ENCODE measurements at regions not wholly inside any gene's neighbourhood (a gene's known extent, or its start where the extent isn't known, plus 50 kb on each side); places are given as distances from the start of the nearest gene placed in this dataset.
A peak's percentile ranks its signal among the peaks of the same experiment; 100 is the strongest.
"Not testable (repeated sequence)": the region's sequence is repeated elsewhere in the genome, so short reads cannot be mapped to it uniquely, and the experiment has no call there.

- ATAC-seq (replicated peaks): no peak
- H3K27ac Mint-ChIP-seq: no peak overlapping the region
- peaks cover 17% of the 10 kb centered on the region for H3K27me3 Mint-ChIP-seq
- no peaks in the 10 kb centered on the region for H3K36me3 Mint-ChIP-seq (ENCODE audit: low read depth)
- H3K4me1 Mint-ChIP-seq: no peaks in the 10 kb centered on the region
- H3K9me3 Mint-ChIP-seq: no peaks in the 10 kb centered on the region
- H3K4me3 Mint-ChIP-seq: no peak overlapping the region
These were observed 83.9 kb upstream of the TSC22D1 start for GRCh38 chr13:44660050-44660449.

GRCh38 chr13:44652962-44653660, 77.0 kb upstream of the TSC22D1 start:
- Mint-ChIP-seq H3K27ac (no peak overlapping the region), H3K4me1 (peaks cover 8% of the 10 kb centered on the region), H3K4me3 (no peak overlapping the region), H3K9me3 (no peaks in the 10 kb centered on the region), H3K27me3 (peaks cover 16% of the 10 kb centered on the region), H3K36me3 (ENCODE audit: low read depth) (no peaks in the 10 kb centered on the region)
- ATAC-seq (replicated peaks): no peak

- H3K27ac Mint-ChIP-seq: no peak overlapping the region
- H3K27me3 Mint-ChIP-seq: peaks cover 16% of the 10 kb centered on the region
- no peak overlapping the region for H3K4me3 Mint-ChIP-seq
- peaks cover 8% of the 10 kb centered on the region for H3K4me1 Mint-ChIP-seq
- H3K36me3 Mint-ChIP-seq (ENCODE audit: low read depth): no peaks in the 10 kb centered on the region
- no peaks in the 10 kb centered on the region for H3K9me3 Mint-ChIP-seq
- no peak for ATAC-seq (replicated peaks)
These were observed 76.0 kb upstream of the TSC22D1 start for GRCh38 chr13:44652168-44652567.

- Mint-ChIP-seq H3K27ac (no peak overlapping the region), H3K36me3 (ENCODE audit: low read depth) (no peaks in the 10 kb centered on the region), H3K4me1 (peaks cover 8% of the 10 kb centered on the region), H3K27me3 (peaks cover 17% of the 10 kb centered on the region), H3K4me3 (no peak overlapping the region), H3K9me3 (no peaks in the 10 kb centered on the region)
- no peak for ATAC-seq (replicated peaks)
These were observed 75.6 kb upstream of the TSC22D1 start for GRCh38 chr13:44651724-44652123.

GRCh38 chr13:44651209-44651608, 75.1 kb upstream of the TSC22D1 start:
- Mint-ChIP-seq H3K27ac (no peak overlapping the region), H3K4me3 (no peak overlapping the region), H3K9me3 (no peaks in the 10 kb centered on the region), H3K27me3 (peaks cover 18% of the 10 kb centered on the region), H3K36me3 (ENCODE audit: low read depth) (no peaks in the 10 kb centered on the region), H3K4me1 (peaks cover 8% of the 10 kb centered on the region)
- ATAC-seq (replicated peaks): no peak

GRCh38 chr13:44649834-44650233, 73.7 kb upstream of the TSC22D1 start:
- peak; percentile 30 for ATAC-seq (replicated peaks)
- Mint-ChIP-seq H3K27me3 (peaks cover 16% of the 10 kb centered on the region), H3K4me1 (peaks cover 8% of the 10 kb centered on the region), H3K36me3 (ENCODE audit: low read depth) (no peaks in the 10 kb centered on the region), H3K9me3 (no peaks in the 10 kb centered on the region), H3K27ac (peak overlapping the region; percentile 28), H3K4me3 (no peak overlapping the region)

GRCh38 chr13:44649104-44649428, 72.9 kb upstream of the TSC22D1 start:
- Mint-ChIP-seq H3K27me3 (peaks cover 16% of the 10 kb centered on the region), H3K4me3 (peak overlapping the region; percentile 28), H3K27ac (peak overlapping the region; percentile 28), H3K9me3 (no peaks in the 10 kb centered on the region), H3K36me3 (ENCODE audit: low read depth) (no peaks in the 10 kb centered on the region), H3K4me1 (peaks cover 8% of the 10 kb centered on the region)
- ATAC-seq (replicated peaks): peak; percentile 84

- no peaks in the 10 kb centered on the region for H3K9me3 Mint-ChIP-seq
- peaks cover 8% of the 10 kb centered on the region for H3K4me1 Mint-ChIP-seq
- H3K36me3 Mint-ChIP-seq (ENCODE audit: low read depth): no peaks in the 10 kb centered on the region
- ATAC-seq (replicated peaks): peak; percentile 80
- no peak overlapping the region for H3K27ac Mint-ChIP-seq
- H3K4me3 Mint-ChIP-seq: peak overlapping the region; percentile 28
- H3K27me3 Mint-ChIP-seq: peaks cover 16% of the 10 kb centered on the region
These were observed 72.4 kb upstream of the TSC22D1 start for GRCh38 chr13:44648392-44649103.

GRCh38 chr13:44647560-44647959, 71.4 kb upstream of the TSC22D1 start:
- not testable (repeated sequence) for H3K9me3 Mint-ChIP-seq, H3K4me3 Mint-ChIP-seq, H3K27ac Mint-ChIP-seq

GRCh38 chr13:44646044-44646443, 69.9 kb upstream of the TSC22D1 start:
- no peak overlapping the region for H3K27ac Mint-ChIP-seq
- no peaks in the 10 kb centered on the region for H3K36me3 Mint-ChIP-seq (ENCODE audit: low read depth)
- no peak for ATAC-seq (replicated peaks)
- no peak overlapping the region for H3K4me3 Mint-ChIP-seq
- no peaks in the 10 kb centered on the region for H3K9me3 Mint-ChIP-seq
- peaks cover 11% of the 10 kb centered on the region for H3K27me3 Mint-ChIP-seq
- H3K4me1 Mint-ChIP-seq: peaks cover 8% of the 10 kb centered on the region

More at GRCh38 chr13:44647560-44647959, 71.4 kb upstream of the TSC22D1 start:
- H3K27me3 Mint-ChIP-seq: peaks cover 16% of the 10 kb centered on the region
- not testable (repeated sequence) for ATAC-seq (replicated peaks); H3K4me1 Mint-ChIP-seq; H3K36me3 Mint-ChIP-seq (ENCODE audit: low read depth)

GRCh38 chr13:44643256-44643655, 67.1 kb upstream of the TSC22D1 start:
- Mint-ChIP-seq H3K27ac (no peak overlapping the region), H3K27me3 (peaks cover 3% of the 10 kb centered on the region), H3K4me3 (no peak overlapping the region), H3K9me3 (no peaks in the 10 kb centered on the region), H3K4me1 (no peaks in the 10 kb centered on the region), H3K36me3 (ENCODE audit: low read depth) (no peaks in the 10 kb centered on the region)
- no peak for ATAC-seq (replicated peaks)

GRCh38 chr13:44637581-44637980, 61.5 kb upstream of the TSC22D1 start:
- Mint-ChIP-seq H3K27ac (no peak overlapping the region), H3K4me1 (no peaks in the 10 kb centered on the region)

GRCh38 chr13:44629465-44630183, 53.5 kb upstream of the TSC22D1 start:
- no peak overlapping the region for H3K4me3 Mint-ChIP-seq
- peaks cover 15% of the 10 kb centered on the region for H3K27me3 Mint-ChIP-seq
- no peaks in the 10 kb centered on the region for H3K4me1 Mint-ChIP-seq
- no peak for ATAC-seq (replicated peaks)
- H3K27ac Mint-ChIP-seq: no peak overlapping the region
- no peaks in the 10 kb centered on the region for H3K9me3 Mint-ChIP-seq
- H3K36me3 Mint-ChIP-seq (ENCODE audit: low read depth): no peaks in the 10 kb centered on the region

More at GRCh38 chr13:44637581-44637980, 61.5 kb upstream of the TSC22D1 start:
- no peak for ATAC-seq (replicated peaks)
- H3K27me3 Mint-ChIP-seq: no peaks in the 10 kb centered on the region
- no peaks in the 10 kb centered on the region for H3K9me3 Mint-ChIP-seq
- H3K36me3 Mint-ChIP-seq (ENCODE audit: low read depth): no peaks in the 10 kb centered on the region
- H3K4me3 Mint-ChIP-seq: no peak overlapping the region

- ATAC-seq (replicated peaks); H3K4me1 Mint-ChIP-seq; H3K4me3 Mint-ChIP-seq; H3K9me3 Mint-ChIP-seq; H3K36me3 Mint-ChIP-seq (ENCODE audit: low read depth); H3K27ac Mint-ChIP-seq: not testable (repeated sequence)
- H3K27me3 Mint-ChIP-seq: peaks cover 15% of the 10 kb centered on the region
These were observed 52.7 kb upstream of the TSC22D1 start for GRCh38 chr13:44628826-44629225.

GRCh38 chr13:44627441-44627840, 51.3 kb upstream of the TSC22D1 start:
- Mint-ChIP-seq H3K36me3 (ENCODE audit: low read depth) (no peaks in the 10 kb centered on the region), H3K27ac (no peak overlapping the region), H3K4me1 (no peaks in the 10 kb centered on the region), H3K27me3 (peaks cover 15% of the 10 kb centered on the region), H3K9me3 (no peaks in the 10 kb centered on the region), H3K4me3 (no peak overlapping the region)
- ATAC-seq (replicated peaks): no peak

Data from activated T-helper 17 cell treated with anti-CD3 and anti-CD28 coated beads, Interleukin-2, amount 50 U/mL, for 72 hours (primary cell).